Neural cell (in vitro differentiated cells): ENCODE measurements at regions not wholly inside any gene's neighbourhood (a gene's known extent, or its start where the extent isn't known, plus 50 kb on each side); places are given as distances from the start of the nearest gene placed in this dataset.

Experiments used
- H2AFZ ChIP-seq: fragments of 200-600, 300-800 bp; sonication (generic), shearing (Covaris generic); 2 replicates; pipeline ENCODE4 v1.6.0; 2014; ENCODE audit warnings: low read depth, mild to moderate bottlenecking, antibody characterized with exemption, low read length, moderate library complexity
- H3F3A ChIP-seq: fragments of 200-600 bp; shearing (Covaris generic); 2 replicates; pipeline ENCODE4 v1.6.1; 2016; ENCODE audit warnings: mild to moderate bottlenecking, moderate library complexity, mixed read lengths, antibody characterized with exemption, low read length; ENCODE audit not compliant: insufficient read depth, poor library complexity, severe bottlenecking
- H3K27ac ChIP-seq: fragments of 200-600, 300-800 bp; sonication (generic), shearing (Covaris generic); 2 replicates; pipeline ENCODE4 v1.5.1; 2014; ENCODE audit warnings: mild to moderate bottlenecking, low read length, moderate library complexity
- H3K27me3 ChIP-seq: fragments of 300-800, 200-600 bp; sonication (generic), shearing (Covaris generic); 2 replicates; pipeline ENCODE4 v1.6.0; 2014; ENCODE audit warnings: mild to moderate bottlenecking, low read depth, low read length, moderate library complexity; ENCODE audit not compliant: insufficient read depth
- H3K36me3 ChIP-seq: fragments of 300-800, 200-600 bp; sonication (generic), shearing (Covaris generic); 2 replicates; pipeline ENCODE4 v1.5.1; 2014; ENCODE audit warnings: mild to moderate bottlenecking, antibody characterized with exemption, low read length, moderate library complexity; ENCODE audit not compliant: insufficient read depth
- H3K4me2 ChIP-seq: fragments of 300-800, 200-600 bp; sonication (generic), shearing (Covaris generic); 2 replicates; pipeline ENCODE4 v1.6.0; 2014; ENCODE audit warnings: mild to moderate bottlenecking, low read length
- H3K4me3 ChIP-seq: fragments of 300-800, 200-600 bp; sonication (generic), shearing (Covaris generic); 2 replicates; pipeline ENCODE4 v1.5.1; 2014; ENCODE audit warnings: mild to moderate bottlenecking, low read length, moderate library complexity
- H3K79me2 ChIP-seq: fragments of 200-600 bp; shearing (Covaris generic); replicated peaks from 2 replicates; pipeline ENCODE4 v1.6.0; 2014; ENCODE audit warnings: mild to moderate bottlenecking, low read length, moderate library complexity; ENCODE audit not compliant: insufficient read depth
- H3K9ac ChIP-seq: fragments of 300-800, 200-600 bp; sonication (generic), shearing (Covaris generic); 2 replicates; pipeline ENCODE4 v1.6.1; 2016; ENCODE audit warnings: mild to moderate bottlenecking, low read length, mixed read lengths
- H3K9me2 ChIP-seq: fragments of 200-600 bp; shearing (Covaris generic); 2 replicates; pipeline ENCODE4 v1.6.1; 2016; ENCODE audit warnings: mild to moderate bottlenecking, low read length, mixed read lengths; ENCODE audit not compliant: insufficient read depth
- H3K9me3 ChIP-seq: fragments of 200-600, 300-800 bp; sonication (generic), shearing (Covaris generic); 2 replicates; pipeline ENCODE4 v1.6.1; 2016; ENCODE audit warnings: mild to moderate bottlenecking, mixed run types, low read length, moderate library complexity, mixed read lengths
- H4K20me1 ChIP-seq: fragments of 200-600 bp; shearing (Covaris generic); 2 replicates; pipeline ENCODE4 v1.6.1; 2016; ENCODE audit warnings: mild to moderate bottlenecking, mixed run types; ENCODE audit not compliant: insufficient read depth
- CTCF ChIP-seq: fragments of 450-650 bp; IDR thresholded peaks from 2 replicates; pipeline ENCODE4 v1.5.1; 2014; ENCODE audit warnings: antibody characterized with exemption, mild to moderate bottlenecking, moderate library complexity; ENCODE audit not compliant: poor library complexity, severe bottlenecking
- EP300 ChIP-seq: fragments of 450-650 bp; conservative IDR thresholded peaks from 2 replicates; pipeline ENCODE4 v1.6.1; 2014; ENCODE audit warnings: antibody characterized with exemption, mild to moderate bottlenecking, moderate library complexity; ENCODE audit not compliant: poor library complexity, severe bottlenecking
- EZH2 ChIP-seq: fragments of 200-600, 300-800 bp; shearing (Covaris generic), sonication (generic); IDR thresholded peaks from 2 replicates; pipeline ENCODE4 v1.6.1; 2014; ENCODE audit warnings: antibody characterized with exemption, low read length, borderline replicate concordance, mild to moderate bottlenecking; ENCODE audit not compliant: insufficient read depth, poor library complexity, severe bottlenecking
- MXI1 ChIP-seq: fragments of 450-650 bp; conservative IDR thresholded peaks from 2 replicates; pipeline ENCODE4 v1.6.1; 2014; ENCODE audit warnings: antibody characterized with exemption, mild to moderate bottlenecking; ENCODE audit not compliant: poor library complexity, severe bottlenecking
- POLR2AphosphoS5 ChIP-seq: IDR thresholded peaks from 2 replicates; pipeline ENCODE4 v1.6.1; 2012
- RAD21 ChIP-seq: fragments of 450-650 bp; conservative IDR thresholded peaks from 2 replicates; pipeline ENCODE4 v1.6.1; 2014; ENCODE audit warnings: antibody characterized with exemption, mild to moderate bottlenecking, moderate library complexity
- REST ChIP-seq: IDR thresholded peaks from 2 replicates; pipeline ENCODE4 v1.6.1; 2012; ENCODE audit warnings: borderline replicate concordance
- SMC3 ChIP-seq: fragments of 450-650 bp; conservative IDR thresholded peaks from 2 replicates; pipeline ENCODE4 v1.6.1; 2014; ENCODE audit warnings: antibody characterized with exemption, mild to moderate bottlenecking, moderate library complexity; ENCODE audit not compliant: poor library complexity
- TAF1 ChIP-seq: IDR thresholded peaks from 2 replicates; pipeline ENCODE4 v1.6.1; 2012; ENCODE audit warnings: low read depth

- Histone ChIP-seq H3K79me2 (no peaks in the 10 kb centered on the region), H3K4me2 (no peak overlapping the region), H3K9me3 (no peaks in the 10 kb centered on the region), H3K27me3 (no peaks in the 10 kb centered on the region), H3K9ac (no peak overlapping the region), H3K27ac (no peak overlapping the region), H4K20me1 (no peaks in the 10 kb centered on the region), H2AFZ (no peak overlapping the region), H3K9me2 (no peaks in the 10 kb centered on the region), H3K36me3 (no peaks in the 10 kb centered on the region), H3K4me3 (no peak overlapping the region), H3F3A (no peaks in the 10 kb centered on the region)
- TF ChIP-seq EZH2, result no peak
- TF ChIP-seq MXI1, result no peak
- TF ChIP-seq CTCF, result no peak
- no peak for TF ChIP-seq TAF1
- TF ChIP-seq POLR2AphosphoS5, result no peak
- no peak for TF ChIP-seq RAD21
- TF ChIP-seq EP300, result no peak
- no peak for TF ChIP-seq SMC3
- TF ChIP-seq REST, result no peak
These were observed 155.0 kb upstream of the FBXL7 start for GRCh38 chr5:15344954-15345353.

- no peaks in the 10 kb centered on the region for H4K20me1 ChIP-seq
- no peaks in the 10 kb centered on the region for H3K79me2 ChIP-seq
These were observed 161.4 kb upstream of the FBXL7 start for GRCh38 chr5:15338546-15338945.

More at GRCh38 chr5:15338546-15338945, 161.4 kb upstream of the FBXL7 start:
- no peak overlapping the region for H3K4me3 ChIP-seq
- no peak overlapping the region for H2AFZ ChIP-seq
- no peaks in the 10 kb centered on the region for H3K36me3 ChIP-seq
- no peak overlapping the region for H3K4me2 ChIP-seq
- H3K9ac ChIP-seq, result no peak overlapping the region
- no peaks in the 10 kb centered on the region for H3F3A ChIP-seq
- no peaks in the 10 kb centered on the region for H3K9me2 ChIP-seq
- no peak overlapping the region for H3K27ac ChIP-seq
- no peaks in the 10 kb centered on the region for H3K27me3 ChIP-seq
- no peaks in the 10 kb centered on the region for H3K9me3 ChIP-seq
- no peak for TF ChIP-seq TAF1
